SK-N-SH treated with all-trans-retinoic acid at 6 μM for 48 hours (cell line): ENCODE measurements at regions not wholly inside any gene's neighbourhood (a gene's known extent, or its start where the extent isn't known, plus 50 kb on each side); places are given as distances from the start of the nearest gene placed in this dataset.
"Not testable (repeated sequence)": the region's sequence is repeated elsewhere in the genome, so short reads cannot be mapped to it uniquely, and the experiment has no call there.

Experiments
- ATAC-seq: fragments of 200-7000 bp; cut with Tn5 transposase; 3 replicates; pipeline ENCODE4 v1.9.1; 2020; ENCODE audit warnings: mild to moderate bottlenecking, moderate library complexity
- ARNTL ChIP-seq: fragments of 450-650 bp; formaldehyde crosslinking; IDR thresholded peaks from 2 replicates; pipeline ENCODE4 v1.5.0; 2020; ENCODE audit warnings: low read depth, mild to moderate bottlenecking, moderate library complexity, borderline replicate concordance
- CREB5 ChIP-seq: fragments of 250-450 bp; sonication (Bioruptor Pico); IDR thresholded peaks from 2 replicates; pipeline ENCODE4 v1.5.1; 2020; ENCODE audit warnings: low read depth, mild to moderate bottlenecking, moderate library complexity
- CSDC2 ChIP-seq: fragments of 250-450 bp; sonication (Bioruptor Pico); IDR thresholded peaks from 2 replicates; pipeline ENCODE4 v1.5.0; 2020; ENCODE audit warnings: mild to moderate bottlenecking, moderate library complexity
- CSRNP3 ChIP-seq: fragments of 250-450 bp; sonication (Bioruptor Pico); IDR thresholded peaks from 2 replicates; pipeline ENCODE4 v1.5.1; 2021; ENCODE audit warnings: mild to moderate bottlenecking, moderate library complexity
- ESRRG ChIP-seq: fragments of 250-450 bp; sonication (Bioruptor Pico); IDR thresholded peaks from 2 replicates; pipeline ENCODE4 v1.6.1; 2021; ENCODE audit warnings: mild to moderate bottlenecking
- GLIS3 ChIP-seq: fragments of 250-450 bp; sonication (Bioruptor Pico); IDR thresholded peaks from 2 replicates; pipeline ENCODE4 v1.5.0; 2020; ENCODE audit warnings: mild to moderate bottlenecking, moderate library complexity
- ISL1 ChIP-seq: fragments of 250-450 bp; sonication (Bioruptor Pico); IDR thresholded peaks from 2 replicates; pipeline ENCODE4 v2.1.2; 2022; ENCODE audit warnings: mild to moderate bottlenecking, moderate library complexity
- OSR1 ChIP-seq: fragments of 250-450 bp; sonication (Bioruptor Pico); IDR thresholded peaks from 2 replicates; pipeline ENCODE4 v1.8.0; 2022; ENCODE audit warnings: moderate library complexity, mild to moderate bottlenecking, inconsistent platforms
- PATZ1 ChIP-seq: fragments of 250-450 bp; sonication (Bioruptor Pico); IDR thresholded peaks from 2 replicates; pipeline ENCODE4 v1.8.0; 2020; ENCODE audit warnings: mild to moderate bottlenecking, moderate library complexity, borderline replicate concordance
- POU6F1 ChIP-seq: fragments of 250-450 bp; sonication (Bioruptor Pico); IDR thresholded peaks from 2 replicates; pipeline ENCODE4 v1.8.0; 2021; ENCODE audit warnings: low read depth, mild to moderate bottlenecking, moderate library complexity, borderline replicate concordance
- PPARA ChIP-seq: fragments of 250-450 bp; sonication (Bioruptor Pico); IDR thresholded peaks from 2 replicates; pipeline ENCODE4 v1.5.0; 2020; ENCODE audit warnings: mild to moderate bottlenecking, borderline replicate concordance
- RARB ChIP-seq: fragments of 250-450 bp; sonication (Bioruptor Pico); IDR thresholded peaks from 2 replicates; pipeline ENCODE4 v1.8.0; 2021; ENCODE audit warnings: mild to moderate bottlenecking, moderate library complexity
- SNAI2 ChIP-seq: fragments of 250-450 bp; sonication (Bioruptor Pico); IDR thresholded peaks from 2 replicates; pipeline ENCODE4 v1.5.0; 2020; ENCODE audit warnings: mild to moderate bottlenecking, moderate library complexity
- TCF4 ChIP-seq: fragments of 250-450 bp; sonication (Bioruptor Pico); IDR thresholded peaks from 2 replicates; pipeline ENCODE4 v1.8.0; 2021; ENCODE audit warnings: mild to moderate bottlenecking, moderate library complexity, borderline replicate concordance
- TOX ChIP-seq: fragments of 250-450 bp; sonication (Bioruptor Pico); IDR thresholded peaks from 2 replicates; pipeline ENCODE4 v1.8.0; 2021; ENCODE audit warnings: mild to moderate bottlenecking, moderate library complexity, borderline replicate concordance
- TSHZ2 ChIP-seq: fragments of 250-450 bp; sonication (Bioruptor Pico); IDR thresholded peaks from 2 replicates; pipeline ENCODE4 v1.5.0; 2020; ENCODE audit warnings: mild to moderate bottlenecking, moderate library complexity
- ZC3H10 ChIP-seq: fragments of 250-450 bp; sonication (Bioruptor Pico); IDR thresholded peaks from 2 replicates; pipeline ENCODE4 v1.5.1; 2021; ENCODE audit warnings: mild to moderate bottlenecking, moderate library complexity
- ZFP3 ChIP-seq: fragments of 250-450 bp; sonication (Bioruptor Pico); IDR thresholded peaks from 2 replicates; pipeline ENCODE4 v1.5.0; 2020; ENCODE audit warnings: mild to moderate bottlenecking, moderate library complexity
- ZFP30 ChIP-seq: fragments of 450-650 bp; formaldehyde crosslinking; IDR thresholded peaks from 2 replicates; pipeline ENCODE4 v1.5.0; 2022; ENCODE audit warnings: mild to moderate bottlenecking, moderate library complexity
- ZNF565 ChIP-seq: fragments of 450-650 bp; formaldehyde crosslinking; conservative IDR thresholded peaks from 2 replicates; pipeline ENCODE4 v1.5.0; 2020; ENCODE audit warnings: low read depth, mild to moderate bottlenecking, moderate library complexity
- ZNF8 ChIP-seq: fragments of 450-650 bp; formaldehyde crosslinking; IDR thresholded peaks from 2 replicates; pipeline ENCODE4 v1.5.0; 2020; ENCODE audit warnings: mild to moderate bottlenecking, moderate library complexity

GRCh38 chr4:91758487-91758886, 545.3 kb upstream of the GRID2 start:
- TF ChIP-seq ISL1 (CRISPR knock-in tag) (peak; percentile 64), RARB (CRISPR knock-in tag) (no peak)
- peak; percentile 78 for ATAC-seq

- TF ChIP-seq PATZ1 (no peak), POU6F1 (no peak), TSHZ2 (no peak), PPARA (no peak), ZNF565 (CRISPR knock-in tag) (no peak), TCF4 (no peak), SNAI2 (CRISPR knock-in tag) (no peak), CSRNP3 (CRISPR knock-in tag) (no peak), ZNF8 (CRISPR knock-in tag) (no peak), OSR1 (CRISPR knock-in tag) (no peak), ARNTL (CRISPR knock-in tag) (no peak), ZFP30 (no peak), GLIS3 (CRISPR knock-in tag) (no peak), TOX (CRISPR knock-in tag) (no peak), CSDC2 (no peak), ZFP3 (CRISPR knock-in tag) (no peak)
- ATAC-seq, result no peak
Measured at GRCh38 chr4:91764085-91764484, 539.7 kb upstream of the GRID2 start.

- ATAC-seq, result no peak
- TF ChIP-seq ESRRG (CRISPR knock-in tag), result no peak
- no peak for TF ChIP-seq TCF4
- TF ChIP-seq CREB5, result no peak
- no peak for TF ChIP-seq ZFP3 (CRISPR knock-in tag)
- no peak for TF ChIP-seq ZC3H10 (CRISPR knock-in tag)
- TF ChIP-seq POU6F1, result no peak
- no peak for TF ChIP-seq CSDC2
- TF ChIP-seq PPARA, result no peak
- TF ChIP-seq GLIS3 (CRISPR knock-in tag), result no peak
- no peak for TF ChIP-seq PATZ1
Measured at GRCh38 chr4:91769912-91770311, 533.9 kb upstream of the GRID2 start.

- ATAC-seq, result not testable (repeated sequence)
Measured at GRCh38 chr4:91791631-91792030, 512.1 kb upstream of the GRID2 start.
